T-helper 1 cell treated with Interleukin-12 subunit alpha and Interleukin-12 subunit beta and Interleukin-4 antibody, amounts not matched to agents 30 μg/mL and 1 μg/mL, for 36 hours (primary cell): ENCODE measurements at regions not wholly inside any gene's neighbourhood (a gene's known extent, or its start where the extent isn't known, plus 50 kb on each side); places are given as distances from the start of the nearest gene placed in this dataset.

Source experiments
- H3K27ac Mint-ChIP-seq: one replicate; pipeline ENCODE4 v1.8.0; 2021; ENCODE audit warnings: mild to moderate bottlenecking, mixed read lengths
- H3K27me3 Mint-ChIP-seq: one replicate; pipeline ENCODE4 v1.8.0; 2021; ENCODE audit warnings: low read depth, mixed read lengths
- H3K36me3 Mint-ChIP-seq: one replicate; pipeline ENCODE4 v1.8.0; 2021; ENCODE audit warnings: low read depth, mixed read lengths
- H3K4me1 Mint-ChIP-seq: one replicate; pipeline ENCODE4 v1.8.0; 2021; ENCODE audit warnings: low read depth, mixed read lengths
- H3K4me3 Mint-ChIP-seq: one replicate; pipeline ENCODE4 v1.8.0; 2021; ENCODE audit warnings: mild to moderate bottlenecking, moderate library complexity, mixed read lengths
- H3K9me3 Mint-ChIP-seq: one replicate; pipeline ENCODE4 v1.8.0; 2021; ENCODE audit warnings: mixed read lengths

DNA sequence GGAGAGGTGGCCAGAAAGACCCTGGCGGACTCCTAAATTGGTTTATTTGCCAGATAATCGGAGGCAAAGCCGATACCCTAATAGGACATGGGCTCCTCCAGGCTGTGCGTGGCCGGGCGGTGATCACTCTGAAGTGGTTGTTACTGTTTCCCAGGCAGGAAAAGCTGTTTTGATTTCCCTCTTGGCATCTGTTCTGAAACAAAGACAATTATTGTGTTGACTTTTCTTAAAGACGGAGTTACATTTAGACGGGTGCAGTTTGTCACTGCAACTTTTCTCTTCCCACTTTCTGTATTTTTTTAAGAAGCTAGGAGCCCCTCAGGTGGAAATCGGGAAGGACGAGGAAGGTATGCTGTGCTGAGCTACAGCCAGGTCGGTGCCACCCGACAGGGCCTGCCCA lies 1288.4 kb downstream of the BRD1 start:
- Mint-ChIP-seq H3K9me3 (no peaks in the 10 kb centered on the region), H3K4me3 (no peak overlapping the region), H3K27ac (no peak overlapping the region), H3K36me3 (no peaks in the 10 kb centered on the region), H3K4me1 (no peaks in the 10 kb centered on the region), H3K27me3 (no peaks in the 10 kb centered on the region)

DNA sequence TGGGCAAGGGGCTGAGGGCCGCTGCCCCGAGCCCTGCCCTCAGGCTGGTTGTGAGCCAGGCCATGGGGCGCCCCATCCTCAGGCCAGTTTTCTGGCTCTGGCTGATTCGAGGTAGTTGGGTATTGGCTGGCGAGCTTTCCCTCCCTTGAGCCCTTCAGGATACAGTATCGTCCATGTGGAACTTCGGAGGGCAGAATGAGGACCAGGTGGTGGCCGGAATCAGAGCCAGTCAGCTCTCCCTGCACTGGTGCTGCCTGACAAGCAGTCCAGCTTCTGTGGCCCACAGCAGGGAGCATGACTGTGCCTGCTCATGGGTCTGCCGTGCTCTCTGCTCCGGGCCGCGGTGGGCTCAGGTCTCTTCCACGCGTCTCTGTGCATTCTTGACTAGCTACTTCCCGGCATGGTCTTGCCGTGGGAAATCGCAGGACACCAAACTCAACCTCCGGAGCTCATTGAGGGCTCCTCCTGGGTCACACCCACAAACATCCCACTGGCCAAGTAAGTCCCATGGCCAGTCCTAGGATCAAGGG lies 1289.3 kb downstream of the BRD1 start:
- no peak overlapping the region for H3K27ac Mint-ChIP-seq
- no peak overlapping the region for H3K4me3 Mint-ChIP-seq
- no peaks in the 10 kb centered on the region for H3K9me3 Mint-ChIP-seq
- H3K36me3 Mint-ChIP-seq, result no peaks in the 10 kb centered on the region
- H3K4me1 Mint-ChIP-seq, result no peaks in the 10 kb centered on the region
- no peaks in the 10 kb centered on the region for H3K27me3 Mint-ChIP-seq

DNA sequence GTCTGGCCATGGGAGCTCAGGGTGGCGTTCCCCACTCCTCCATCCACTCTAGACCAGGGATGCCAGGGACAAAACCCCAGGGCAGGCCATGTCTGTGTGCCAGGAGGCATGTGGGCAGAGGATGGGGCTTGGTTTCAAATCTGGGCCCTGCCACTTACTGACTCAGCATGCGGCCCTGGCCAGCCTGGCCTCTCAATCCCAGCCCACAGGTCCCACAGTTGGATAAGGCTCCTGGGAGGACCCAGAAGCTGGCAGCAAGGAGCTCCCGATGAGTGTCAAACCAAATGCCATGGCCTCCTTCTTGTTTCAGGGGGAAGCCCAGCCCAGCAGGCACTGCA lies 1290.4 kb downstream of the BRD1 start:
- Mint-ChIP-seq H3K36me3 (no peaks in the 10 kb centered on the region), H3K27me3 (no peaks in the 10 kb centered on the region), H3K4me1 (no peaks in the 10 kb centered on the region), H3K27ac (no peak overlapping the region), H3K9me3 (no peaks in the 10 kb centered on the region), H3K4me3 (no peak overlapping the region)

DNA sequence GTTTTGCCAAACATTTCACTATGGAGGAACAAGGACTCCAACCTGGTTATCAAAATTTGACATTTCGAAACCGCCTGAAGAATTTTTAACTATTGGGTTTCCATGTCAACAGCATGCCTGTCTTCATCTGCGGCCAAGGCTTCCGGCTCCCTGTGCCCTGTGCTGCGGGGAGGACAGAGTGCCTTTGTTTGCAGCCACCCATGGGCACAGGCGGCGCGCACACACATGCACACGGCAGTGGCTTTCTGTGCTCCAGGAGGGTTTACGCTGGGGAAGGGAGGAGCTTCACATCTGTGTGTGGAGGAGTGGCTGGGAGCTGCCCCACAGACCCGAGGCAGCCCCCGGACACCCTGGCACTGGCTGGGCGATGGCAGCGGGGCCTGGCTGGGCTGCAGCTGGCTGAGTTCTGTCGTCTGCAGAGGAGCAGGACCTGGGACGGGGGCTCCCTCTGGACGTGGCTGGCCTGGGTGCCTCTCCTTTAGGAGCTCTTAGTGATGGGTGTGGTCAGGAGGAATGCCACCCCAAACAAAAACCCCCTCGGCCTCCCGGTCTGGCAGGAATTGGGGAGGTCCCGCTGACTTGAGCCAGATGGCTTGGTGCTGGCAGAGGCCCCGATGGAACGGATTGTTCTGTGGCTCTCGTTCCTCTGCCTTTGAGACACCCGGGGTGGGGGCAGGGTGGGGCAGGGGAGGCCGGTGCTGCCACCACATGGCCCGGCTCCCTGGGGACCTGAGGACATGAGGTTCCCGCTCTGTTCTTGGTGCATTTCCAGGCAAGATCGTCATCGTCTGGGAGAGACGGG lies 1290.9 kb downstream of the BRD1 start:
- Mint-ChIP-seq H3K4me3 (no peak overlapping the region), H3K27me3 (no peaks in the 10 kb centered on the region), H3K4me1 (no peaks in the 10 kb centered on the region), H3K36me3 (no peaks in the 10 kb centered on the region), H3K27ac (no peak overlapping the region), H3K9me3 (no peaks in the 10 kb centered on the region)

DNA sequence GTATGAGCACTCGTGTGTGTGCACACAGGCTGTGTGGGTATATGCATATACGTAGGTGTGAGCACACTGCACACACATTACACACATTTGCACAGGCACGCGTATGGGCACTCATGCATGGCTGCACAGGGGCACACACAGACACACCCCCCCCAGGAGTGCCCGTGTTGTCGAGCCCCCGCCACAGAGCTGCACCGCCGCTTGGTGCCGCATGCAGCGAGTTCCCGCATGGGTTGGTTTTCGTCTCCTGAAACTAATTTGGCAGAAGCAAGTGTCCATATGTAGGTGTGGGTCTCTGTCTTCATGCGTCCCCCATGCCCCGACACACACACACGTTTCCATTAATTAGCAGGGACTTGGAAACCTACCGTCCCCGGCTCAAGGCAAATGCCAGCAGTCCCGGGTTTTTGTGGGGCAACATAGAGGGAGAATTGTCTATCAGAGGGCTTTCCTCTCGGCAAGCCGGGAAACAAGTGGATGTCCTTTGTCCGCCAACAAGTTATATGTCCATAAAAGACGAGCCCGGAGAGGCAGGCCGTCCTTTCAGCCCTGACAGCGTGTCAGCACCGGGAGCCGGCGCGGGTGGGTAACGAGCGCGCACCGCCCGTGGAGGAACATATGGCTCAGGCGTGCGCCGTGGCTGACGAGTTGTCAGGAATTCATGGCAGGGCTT lies 1291.7 kb downstream of the BRD1 start:
- no peak overlapping the region for H3K27ac Mint-ChIP-seq
- H3K36me3 Mint-ChIP-seq, result no peaks in the 10 kb centered on the region
- no peak overlapping the region for H3K4me3 Mint-ChIP-seq
- H3K4me1 Mint-ChIP-seq, result no peaks in the 10 kb centered on the region
- H3K9me3 Mint-ChIP-seq, result no peaks in the 10 kb centered on the region
- no peaks in the 10 kb centered on the region for H3K27me3 Mint-ChIP-seq

DNA sequence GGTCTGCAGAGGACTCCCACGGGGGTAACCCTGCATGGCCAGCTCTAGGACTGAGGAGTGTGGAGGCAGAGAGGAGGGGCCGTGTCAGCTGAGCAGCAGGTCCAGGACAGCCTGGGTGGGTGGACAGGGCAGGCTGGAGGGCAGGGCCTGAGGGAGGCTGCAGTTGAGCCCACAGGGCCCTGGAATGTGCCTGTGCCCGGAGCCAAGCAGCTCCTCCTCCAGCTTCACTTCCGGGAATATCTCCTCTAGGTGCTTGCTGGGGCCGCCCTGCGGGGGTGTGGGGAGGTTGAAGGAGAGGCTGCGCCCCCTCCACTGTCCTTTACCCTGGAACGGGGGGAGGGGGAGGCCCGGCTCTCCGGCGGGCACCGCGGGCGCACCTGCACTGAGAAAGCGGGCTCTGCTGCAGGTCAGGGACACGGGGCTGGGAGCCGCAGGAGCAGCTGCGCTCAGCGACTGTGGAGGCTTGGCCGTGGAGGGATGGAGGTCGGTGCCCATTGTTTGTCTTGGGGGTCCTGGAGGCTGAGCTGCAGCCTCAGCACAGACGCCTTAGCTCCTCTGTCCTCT lies 1293.2 kb downstream of the BRD1 start:
- H3K27ac Mint-ChIP-seq, result no peak overlapping the region
- no peaks in the 10 kb centered on the region for H3K36me3 Mint-ChIP-seq
- H3K27me3 Mint-ChIP-seq, result no peaks in the 10 kb centered on the region
- H3K9me3 Mint-ChIP-seq, result no peaks in the 10 kb centered on the region
- H3K4me1 Mint-ChIP-seq, result no peaks in the 10 kb centered on the region
- no peak overlapping the region for H3K4me3 Mint-ChIP-seq

DNA sequence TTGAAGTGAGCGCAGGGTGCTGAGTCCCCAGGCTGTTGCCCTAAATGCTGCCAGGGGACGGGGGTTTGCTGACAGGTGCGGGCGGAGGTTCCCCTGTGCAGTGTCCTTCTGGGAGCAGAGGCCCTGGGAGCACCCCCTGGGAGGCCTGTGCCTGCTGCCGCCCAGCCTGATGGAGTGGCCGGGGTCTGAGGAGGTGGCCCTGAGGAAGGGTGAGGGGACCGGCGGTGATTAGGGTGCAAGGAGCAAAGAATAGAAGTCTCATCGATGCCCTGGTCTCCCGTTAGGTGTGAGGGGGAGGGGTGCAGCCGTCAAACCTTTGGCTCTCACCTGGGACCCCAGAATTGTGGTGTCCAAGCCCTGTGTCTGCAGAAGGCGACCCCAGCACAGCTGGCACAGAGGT lies 1294.7 kb downstream of the BRD1 start:
- Mint-ChIP-seq H3K27ac (no peak overlapping the region), H3K9me3 (no peaks in the 10 kb centered on the region), H3K36me3 (no peaks in the 10 kb centered on the region), H3K27me3 (no peaks in the 10 kb centered on the region), H3K4me3 (no peak overlapping the region), H3K4me1 (no peaks in the 10 kb centered on the region)

DNA sequence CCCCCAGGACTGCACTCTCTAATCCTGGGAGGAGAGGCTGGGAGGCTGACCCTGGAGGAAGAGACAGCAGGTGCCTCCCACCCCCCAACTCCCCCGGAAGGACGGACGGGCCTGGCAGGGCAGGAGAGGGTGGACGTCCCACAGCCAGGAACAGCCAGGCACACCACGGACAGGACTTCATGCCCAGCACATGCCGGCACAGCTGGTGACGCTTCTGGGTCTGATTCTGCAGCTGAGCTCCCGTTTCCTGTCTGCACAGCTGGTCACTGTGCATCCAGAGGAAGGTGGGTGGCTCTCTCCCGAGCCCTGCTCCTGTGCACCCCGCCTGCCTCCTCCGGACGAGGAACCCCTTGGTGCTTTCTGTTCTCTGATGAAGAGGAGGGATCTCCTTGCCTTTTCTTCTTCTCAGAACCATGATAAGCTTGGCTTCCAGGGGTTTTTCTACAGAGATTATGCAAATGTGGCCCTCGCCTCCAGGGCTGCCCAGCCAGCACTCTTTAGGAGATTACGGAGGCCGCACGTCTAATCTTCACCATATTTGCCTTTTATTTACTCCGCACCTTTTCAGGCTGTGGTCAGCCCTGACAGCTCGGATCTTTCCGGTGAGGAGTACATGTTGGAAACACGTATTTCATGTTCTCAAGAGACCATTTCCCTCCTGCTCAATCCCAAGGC lies 1295.8 kb downstream of the BRD1 start:
- H3K36me3 Mint-ChIP-seq, result no peaks in the 10 kb centered on the region
- H3K27ac Mint-ChIP-seq, result no peak overlapping the region
- H3K4me3 Mint-ChIP-seq, result no peak overlapping the region
- H3K9me3 Mint-ChIP-seq, result no peaks in the 10 kb centered on the region
- no peaks in the 10 kb centered on the region for H3K4me1 Mint-ChIP-seq
- no peaks in the 10 kb centered on the region for H3K27me3 Mint-ChIP-seq

DNA sequence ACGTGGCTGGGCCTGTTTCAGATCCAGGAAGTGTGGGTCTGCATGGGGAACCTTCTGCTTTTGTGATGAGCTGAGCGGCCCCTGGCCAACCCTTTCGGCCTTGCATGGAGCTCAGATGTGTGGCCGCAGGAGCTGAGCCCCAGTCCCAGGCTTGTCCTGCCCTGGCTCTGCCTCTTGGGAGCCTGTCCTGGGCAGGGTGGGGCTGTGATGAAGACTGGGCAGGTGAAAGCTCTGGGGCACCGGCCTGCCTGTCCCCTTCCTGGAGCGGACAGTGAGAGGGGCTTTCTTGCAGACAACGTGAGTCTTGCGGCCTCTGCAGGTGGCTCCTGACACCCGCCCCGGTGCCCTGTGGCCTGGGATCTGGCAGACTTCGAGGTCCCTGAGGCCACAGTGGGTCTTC lies 1296.6 kb downstream of the BRD1 start:
- Mint-ChIP-seq H3K36me3 (no peaks in the 10 kb centered on the region), H3K4me3 (no peak overlapping the region), H3K27ac (no peak overlapping the region), H3K9me3 (no peaks in the 10 kb centered on the region), H3K4me1 (no peaks in the 10 kb centered on the region), H3K27me3 (no peaks in the 10 kb centered on the region)

DNA sequence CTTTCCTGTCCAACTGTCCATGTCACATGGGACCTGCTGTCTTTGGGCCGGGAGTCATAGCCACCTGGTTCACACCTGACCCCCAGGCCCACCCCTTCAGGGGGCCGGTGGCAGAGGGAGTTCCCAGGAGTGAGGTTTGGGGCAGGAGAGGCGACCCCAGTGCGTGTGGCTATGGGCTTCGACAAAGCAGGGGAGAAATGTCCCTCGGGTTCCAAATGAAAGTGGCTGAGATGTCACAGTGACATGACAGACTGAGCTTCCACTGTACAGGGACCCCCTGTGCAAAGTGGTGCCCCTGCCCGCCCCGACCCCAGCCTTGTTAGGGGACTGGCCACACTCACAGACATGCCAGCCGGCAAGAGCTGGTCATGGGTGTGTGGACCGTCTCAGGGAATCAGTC lies 1297.0 kb downstream of the BRD1 start:
- H3K27me3 Mint-ChIP-seq, result no peaks in the 10 kb centered on the region
- no peak overlapping the region for H3K4me3 Mint-ChIP-seq
- no peaks in the 10 kb centered on the region for H3K9me3 Mint-ChIP-seq
- no peaks in the 10 kb centered on the region for H3K36me3 Mint-ChIP-seq
- H3K4me1 Mint-ChIP-seq, result no peaks in the 10 kb centered on the region
- H3K27ac Mint-ChIP-seq, result no peak overlapping the region

DNA sequence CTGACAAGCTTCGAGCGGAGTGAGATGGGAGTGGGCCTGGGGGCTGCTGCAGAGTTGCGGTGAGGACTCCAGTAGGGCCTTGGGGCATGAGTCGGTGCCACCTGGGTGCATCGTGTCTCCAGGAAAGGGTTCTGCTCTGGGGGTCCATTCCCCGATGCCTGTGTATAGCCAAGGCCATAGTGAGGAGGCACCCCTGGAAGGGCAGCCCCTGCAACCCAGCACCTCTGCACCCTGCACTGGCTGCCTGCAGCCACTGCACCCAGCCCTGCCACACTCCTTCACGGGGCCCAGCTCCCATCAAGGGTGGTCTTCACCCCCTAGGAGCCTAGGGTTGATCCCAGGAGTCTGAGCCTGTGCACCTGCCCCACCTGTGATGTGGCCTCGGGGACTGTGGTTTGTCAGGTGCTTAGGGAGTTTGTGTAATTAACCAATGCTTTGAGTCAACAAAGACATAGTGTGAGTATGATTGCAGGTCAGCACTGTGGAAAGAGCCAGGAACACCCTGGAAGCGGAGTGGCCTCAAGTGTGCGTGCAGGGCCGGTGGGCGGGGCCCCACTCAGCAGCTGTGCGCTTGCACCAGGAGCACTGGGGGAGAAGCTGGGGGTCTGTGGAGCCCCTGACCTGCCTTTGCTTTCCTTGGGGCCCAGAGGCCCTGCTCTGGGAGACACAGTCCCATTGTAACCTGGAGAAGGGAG lies 1299.3 kb downstream of the BRD1 start:
- Mint-ChIP-seq H3K4me3 (no peak overlapping the region), H3K27me3 (no peaks in the 10 kb centered on the region), H3K9me3 (no peaks in the 10 kb centered on the region), H3K4me1 (no peaks in the 10 kb centered on the region), H3K36me3 (no peaks in the 10 kb centered on the region), H3K27ac (no peak overlapping the region)

DNA sequence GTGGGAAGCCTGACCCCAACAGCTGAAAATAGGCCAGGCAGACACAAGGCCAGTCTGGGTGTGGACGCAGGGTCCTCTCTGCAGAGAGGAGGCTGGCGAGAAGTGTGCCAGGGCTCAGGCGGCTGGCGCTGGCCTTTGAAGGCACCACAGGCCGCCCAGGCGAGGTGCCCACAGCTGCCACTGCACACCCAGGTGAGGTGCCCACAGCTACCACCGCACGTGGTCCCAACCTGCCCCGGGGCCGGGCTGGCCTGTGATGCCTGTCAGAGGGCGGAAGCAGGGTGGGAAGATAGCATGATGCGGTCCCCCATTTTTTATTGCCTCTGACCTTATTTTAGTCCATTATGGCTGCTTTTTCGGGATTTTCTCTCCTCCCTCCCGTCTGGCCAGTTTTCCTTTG lies 1303.9 kb downstream of the BRD1 start:
- H3K27me3 Mint-ChIP-seq, result no peaks in the 10 kb centered on the region
- no peaks in the 10 kb centered on the region for H3K36me3 Mint-ChIP-seq
- H3K9me3 Mint-ChIP-seq, result no peaks in the 10 kb centered on the region
- H3K4me3 Mint-ChIP-seq, result no peak overlapping the region
- no peak overlapping the region for H3K27ac Mint-ChIP-seq
- H3K4me1 Mint-ChIP-seq, result no peaks in the 10 kb centered on the region

DNA sequence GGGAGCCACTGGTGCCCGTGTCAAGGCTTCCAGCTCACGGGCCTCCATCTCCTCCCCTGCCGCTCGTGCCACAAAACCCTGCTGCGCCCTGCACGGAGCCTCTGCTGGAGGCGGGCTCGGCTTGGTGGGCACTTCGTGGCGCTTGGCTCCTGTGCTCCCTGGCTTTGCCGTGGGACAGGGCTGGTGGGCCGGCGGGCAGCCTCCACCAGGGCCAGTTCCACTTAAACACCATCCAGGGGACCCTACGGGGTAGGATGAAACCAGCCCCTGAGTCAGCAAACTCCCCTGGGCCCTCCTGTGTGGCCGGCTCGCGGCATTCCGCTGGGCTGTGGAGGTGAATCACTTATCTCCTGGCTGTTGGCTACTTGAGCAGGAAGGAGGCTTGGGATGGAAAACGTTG lies 1304.6 kb downstream of the BRD1 start:
- Mint-ChIP-seq H3K36me3 (no peaks in the 10 kb centered on the region), H3K4me1 (no peaks in the 10 kb centered on the region), H3K9me3 (no peaks in the 10 kb centered on the region), H3K4me3 (no peak overlapping the region), H3K27me3 (no peaks in the 10 kb centered on the region), H3K27ac (no peak overlapping the region)

DNA sequence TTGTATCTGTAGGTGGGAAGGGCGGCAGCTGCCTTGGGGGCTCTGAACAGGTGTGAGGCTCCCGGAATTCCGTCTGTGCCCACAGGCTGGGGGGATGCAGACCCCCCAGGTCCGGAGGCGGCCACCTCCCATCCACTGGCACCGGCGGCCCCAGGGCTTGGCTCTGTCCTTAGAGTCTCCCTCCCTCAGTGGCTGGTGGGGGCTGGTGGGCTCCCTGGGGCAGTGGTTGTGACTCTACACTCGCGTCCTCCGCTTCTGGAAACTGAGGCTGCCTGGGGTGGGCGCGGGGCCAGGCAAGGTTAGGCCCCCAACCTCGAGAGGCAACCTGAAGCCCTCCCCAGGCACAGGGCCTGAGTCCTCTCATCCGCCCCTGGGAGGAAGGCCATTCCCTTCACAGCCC lies 1305.4 kb downstream of the BRD1 start:
- Mint-ChIP-seq H3K9me3 (no peaks in the 10 kb centered on the region), H3K4me1 (no peaks in the 10 kb centered on the region), H3K36me3 (no peaks in the 10 kb centered on the region), H3K27me3 (no peaks in the 10 kb centered on the region), H3K4me3 (no peak overlapping the region), H3K27ac (no peak overlapping the region)
